Neural cell (in vitro differentiated cells): ENCODE measurements at regions not wholly inside any gene's neighbourhood (a gene's known extent, or its start where the extent isn't known, plus 50 kb on each side); places are given as distances from the start of the nearest gene placed in this dataset.

ENCODE experiments used
- H2AFZ ChIP-seq: fragments of 200-600, 300-800 bp; sonication (generic), shearing (Covaris generic); 2 replicates; pipeline ENCODE4 v1.6.0; 2014; ENCODE audit warnings: low read depth, mild to moderate bottlenecking, antibody characterized with exemption, low read length, moderate library complexity
- H3F3A ChIP-seq: fragments of 200-600 bp; shearing (Covaris generic); 2 replicates; pipeline ENCODE4 v1.6.1; 2016; ENCODE audit warnings: mild to moderate bottlenecking, moderate library complexity, mixed read lengths, antibody characterized with exemption, low read length; ENCODE audit not compliant: insufficient read depth, poor library complexity, severe bottlenecking
- H3K27ac ChIP-seq: fragments of 200-600, 300-800 bp; sonication (generic), shearing (Covaris generic); 2 replicates; pipeline ENCODE4 v1.5.1; 2014; ENCODE audit warnings: mild to moderate bottlenecking, low read length, moderate library complexity
- H3K27me3 ChIP-seq: fragments of 300-800, 200-600 bp; sonication (generic), shearing (Covaris generic); 2 replicates; pipeline ENCODE4 v1.6.0; 2014; ENCODE audit warnings: mild to moderate bottlenecking, low read depth, low read length, moderate library complexity; ENCODE audit not compliant: insufficient read depth
- H3K36me3 ChIP-seq: fragments of 300-800, 200-600 bp; sonication (generic), shearing (Covaris generic); 2 replicates; pipeline ENCODE4 v1.5.1; 2014; ENCODE audit warnings: mild to moderate bottlenecking, antibody characterized with exemption, low read length, moderate library complexity; ENCODE audit not compliant: insufficient read depth
- H3K4me2 ChIP-seq: fragments of 300-800, 200-600 bp; sonication (generic), shearing (Covaris generic); 2 replicates; pipeline ENCODE4 v1.6.0; 2014; ENCODE audit warnings: mild to moderate bottlenecking, low read length
- H3K4me3 ChIP-seq: fragments of 300-800, 200-600 bp; sonication (generic), shearing (Covaris generic); 2 replicates; pipeline ENCODE4 v1.5.1; 2014; ENCODE audit warnings: mild to moderate bottlenecking, low read length, moderate library complexity
- H3K79me2 ChIP-seq: fragments of 200-600 bp; shearing (Covaris generic); replicated peaks from 2 replicates; pipeline ENCODE4 v1.6.0; 2014; ENCODE audit warnings: mild to moderate bottlenecking, low read length, moderate library complexity; ENCODE audit not compliant: insufficient read depth
- H3K9ac ChIP-seq: fragments of 300-800, 200-600 bp; sonication (generic), shearing (Covaris generic); 2 replicates; pipeline ENCODE4 v1.6.1; 2016; ENCODE audit warnings: mild to moderate bottlenecking, low read length, mixed read lengths
- H3K9me2 ChIP-seq: fragments of 200-600 bp; shearing (Covaris generic); 2 replicates; pipeline ENCODE4 v1.6.1; 2016; ENCODE audit warnings: mild to moderate bottlenecking, low read length, mixed read lengths; ENCODE audit not compliant: insufficient read depth
- H3K9me3 ChIP-seq: fragments of 200-600, 300-800 bp; sonication (generic), shearing (Covaris generic); 2 replicates; pipeline ENCODE4 v1.6.1; 2016; ENCODE audit warnings: mild to moderate bottlenecking, mixed run types, low read length, moderate library complexity, mixed read lengths
- H4K20me1 ChIP-seq: fragments of 200-600 bp; shearing (Covaris generic); 2 replicates; pipeline ENCODE4 v1.6.1; 2016; ENCODE audit warnings: mild to moderate bottlenecking, mixed run types; ENCODE audit not compliant: insufficient read depth
- EP300 ChIP-seq: fragments of 450-650 bp; conservative IDR thresholded peaks from 2 replicates; pipeline ENCODE4 v1.6.1; 2014; ENCODE audit warnings: antibody characterized with exemption, mild to moderate bottlenecking, moderate library complexity; ENCODE audit not compliant: poor library complexity, severe bottlenecking
- EZH2 ChIP-seq: fragments of 200-600, 300-800 bp; shearing (Covaris generic), sonication (generic); IDR thresholded peaks from 2 replicates; pipeline ENCODE4 v1.6.1; 2014; ENCODE audit warnings: antibody characterized with exemption, low read length, borderline replicate concordance, mild to moderate bottlenecking; ENCODE audit not compliant: insufficient read depth, poor library complexity, severe bottlenecking
- MXI1 ChIP-seq: fragments of 450-650 bp; conservative IDR thresholded peaks from 2 replicates; pipeline ENCODE4 v1.6.1; 2014; ENCODE audit warnings: antibody characterized with exemption, mild to moderate bottlenecking; ENCODE audit not compliant: poor library complexity, severe bottlenecking
- POLR2AphosphoS5 ChIP-seq: IDR thresholded peaks from 2 replicates; pipeline ENCODE4 v1.6.1; 2012
- RAD21 ChIP-seq: fragments of 450-650 bp; conservative IDR thresholded peaks from 2 replicates; pipeline ENCODE4 v1.6.1; 2014; ENCODE audit warnings: antibody characterized with exemption, mild to moderate bottlenecking, moderate library complexity
- SMC3 ChIP-seq: fragments of 450-650 bp; conservative IDR thresholded peaks from 2 replicates; pipeline ENCODE4 v1.6.1; 2014; ENCODE audit warnings: antibody characterized with exemption, mild to moderate bottlenecking, moderate library complexity; ENCODE audit not compliant: poor library complexity
- TAF1 ChIP-seq: IDR thresholded peaks from 2 replicates; pipeline ENCODE4 v1.6.1; 2012; ENCODE audit warnings: low read depth
- TF ChIP-seq, protein P1 (sequence below): IDR thresholded peaks from 2 replicates; pipeline ENCODE4 v1.6.1; 2012; ENCODE audit warnings: borderline replicate concordance
- TF ChIP-seq, protein P2 (sequence below): fragments of 450-650 bp; IDR thresholded peaks from 2 replicates; pipeline ENCODE4 v1.5.1; 2014; ENCODE audit warnings: antibody characterized with exemption, mild to moderate bottlenecking, moderate library complexity; ENCODE audit not compliant: poor library complexity, severe bottlenecking

DNA sequence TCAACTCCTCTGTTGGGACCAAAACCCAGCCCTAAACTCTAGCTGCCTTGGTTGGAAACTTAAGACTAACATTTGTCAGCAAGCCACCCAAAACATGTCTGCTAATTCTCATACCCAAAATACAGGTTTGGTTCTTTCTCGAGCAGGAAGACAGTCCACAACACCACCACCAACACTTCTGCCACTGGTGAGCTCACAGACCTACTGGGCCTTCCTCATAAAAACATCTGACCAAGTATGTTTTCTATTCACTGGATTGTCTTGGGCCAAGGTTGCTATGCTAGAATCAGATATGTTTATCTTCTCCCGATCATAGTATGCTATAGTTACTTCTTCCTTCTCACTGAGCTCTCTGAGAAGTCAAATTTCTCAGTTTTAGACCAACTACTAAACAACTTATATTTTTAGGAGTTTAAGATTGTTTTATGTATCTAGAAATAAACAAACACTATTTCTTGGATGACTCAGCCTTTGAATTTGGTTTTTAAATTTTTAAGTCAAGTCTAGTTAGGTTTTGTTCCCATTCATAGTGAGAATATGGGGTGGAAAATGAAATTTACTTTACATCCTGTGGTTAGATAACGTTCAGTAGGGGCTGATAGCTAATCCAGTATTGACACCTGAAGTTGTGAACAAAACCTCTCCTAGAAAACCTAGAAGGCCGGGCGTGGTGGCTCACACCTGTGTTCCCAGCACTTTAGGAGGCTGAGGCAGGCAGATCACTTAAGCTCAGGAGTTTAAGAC, 360.5 kb downstream of the RSL24D1 start:
- H3K4me3 ChIP-seq = no peak overlapping the region
- no peak overlapping the region for H3K27ac ChIP-seq
- H3K79me2 ChIP-seq = no peaks in the 10 kb centered on the region
- no peaks in the 10 kb centered on the region for H3K9me2 ChIP-seq
- no peak overlapping the region for H3K4me2 ChIP-seq
- no peaks in the 10 kb centered on the region for H3K9me3 ChIP-seq
- no peaks in the 10 kb centered on the region for H3F3A ChIP-seq
- TF ChIP-seq EP300 (no peak), MXI1 (no peak), POLR2AphosphoS5 (no peak), SMC3 (no peak), RAD21 (no peak), TAF1 (no peak), EZH2 (no peak)
- TF ChIP-seq, protein P1, sequence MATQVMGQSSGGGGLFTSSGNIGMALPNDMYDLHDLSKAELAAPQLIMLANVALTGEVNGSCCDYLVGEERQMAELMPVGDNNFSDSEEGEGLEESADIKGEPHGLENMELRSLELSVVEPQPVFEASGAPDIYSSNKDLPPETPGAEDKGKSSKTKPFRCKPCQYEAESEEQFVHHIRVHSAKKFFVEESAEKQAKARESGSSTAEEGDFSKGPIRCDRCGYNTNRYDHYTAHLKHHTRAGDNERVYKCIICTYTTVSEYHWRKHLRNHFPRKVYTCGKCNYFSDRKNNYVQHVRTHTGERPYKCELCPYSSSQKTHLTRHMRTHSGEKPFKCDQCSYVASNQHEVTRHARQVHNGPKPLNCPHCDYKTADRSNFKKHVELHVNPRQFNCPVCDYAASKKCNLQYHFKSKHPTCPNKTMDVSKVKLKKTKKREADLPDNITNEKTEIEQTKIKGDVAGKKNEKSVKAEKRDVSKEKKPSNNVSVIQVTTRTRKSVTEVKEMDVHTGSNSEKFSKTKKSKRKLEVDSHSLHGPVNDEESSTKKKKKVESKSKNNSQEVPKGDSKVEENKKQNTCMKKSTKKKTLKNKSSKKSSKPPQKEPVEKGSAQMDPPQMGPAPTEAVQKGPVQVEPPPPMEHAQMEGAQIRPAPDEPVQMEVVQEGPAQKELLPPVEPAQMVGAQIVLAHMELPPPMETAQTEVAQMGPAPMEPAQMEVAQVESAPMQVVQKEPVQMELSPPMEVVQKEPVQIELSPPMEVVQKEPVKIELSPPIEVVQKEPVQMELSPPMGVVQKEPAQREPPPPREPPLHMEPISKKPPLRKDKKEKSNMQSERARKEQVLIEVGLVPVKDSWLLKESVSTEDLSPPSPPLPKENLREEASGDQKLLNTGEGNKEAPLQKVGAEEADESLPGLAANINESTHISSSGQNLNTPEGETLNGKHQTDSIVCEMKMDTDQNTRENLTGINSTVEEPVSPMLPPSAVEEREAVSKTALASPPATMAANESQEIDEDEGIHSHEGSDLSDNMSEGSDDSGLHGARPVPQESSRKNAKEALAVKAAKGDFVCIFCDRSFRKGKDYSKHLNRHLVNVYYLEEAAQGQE = no peak
- no peaks in the 10 kb centered on the region for H3K36me3 ChIP-seq
- H4K20me1 ChIP-seq = no peaks in the 10 kb centered on the region
- H3K9ac ChIP-seq = no peak overlapping the region
- no peaks in the 10 kb centered on the region for H3K27me3 ChIP-seq
- no peak overlapping the region for H2AFZ ChIP-seq

DNA sequence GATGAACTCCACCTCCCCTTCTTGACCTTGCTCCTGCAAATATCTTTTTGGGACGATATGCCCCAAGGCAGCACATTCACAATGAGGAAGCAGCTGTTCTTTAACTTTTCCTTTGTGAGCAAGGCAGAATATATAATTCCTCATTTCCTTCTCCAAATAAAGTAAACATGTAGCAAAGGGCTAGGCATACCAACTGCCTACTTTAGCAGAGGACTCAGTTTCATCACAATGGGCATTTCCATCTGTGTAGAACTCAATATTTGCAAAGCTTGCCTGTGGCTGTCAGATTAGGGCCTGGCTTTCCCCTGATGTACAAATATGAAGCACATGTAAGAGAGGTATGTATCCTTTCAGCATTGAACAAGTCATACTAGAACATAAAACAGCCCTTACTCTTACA, 366.9 kb downstream of the RSL24D1 start:
- TF ChIP-seq POLR2AphosphoS5 (no peak), RAD21 (no peak)
- Histone ChIP-seq H3F3A (no peaks in the 10 kb centered on the region), H3K9ac (no peak overlapping the region)

DNA sequence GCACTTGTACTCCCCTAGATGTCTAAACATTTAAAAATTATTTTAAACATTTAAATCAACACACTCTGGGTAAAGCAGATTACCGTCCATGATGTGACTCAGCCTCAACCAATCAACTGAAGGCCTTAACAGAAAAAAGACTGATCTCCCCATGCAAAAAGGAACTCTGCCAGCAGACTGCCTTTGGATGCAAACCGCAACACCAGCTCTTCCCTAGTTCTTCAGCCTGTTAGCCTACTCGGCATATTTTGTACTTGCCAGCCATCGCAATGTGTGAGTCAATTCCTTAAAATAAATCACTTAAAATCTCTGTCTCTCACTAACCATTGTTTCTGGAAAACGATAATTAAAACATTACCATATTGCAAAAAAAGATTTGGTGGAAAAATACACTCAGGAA, 375.9 kb downstream of the RSL24D1 start:
- H4K20me1 ChIP-seq = no peaks in the 10 kb centered on the region
- TF ChIP-seq SMC3 = no peak
- TF ChIP-seq TAF1 = no peak
- no peak for TF ChIP-seq MXI1
- TF ChIP-seq POLR2AphosphoS5 = no peak
- TF ChIP-seq, protein P1 = no peak
- TF ChIP-seq RAD21 = no peak
- no peak for TF ChIP-seq EZH2
- no peak for TF ChIP-seq EP300
- TF ChIP-seq, protein P2, sequence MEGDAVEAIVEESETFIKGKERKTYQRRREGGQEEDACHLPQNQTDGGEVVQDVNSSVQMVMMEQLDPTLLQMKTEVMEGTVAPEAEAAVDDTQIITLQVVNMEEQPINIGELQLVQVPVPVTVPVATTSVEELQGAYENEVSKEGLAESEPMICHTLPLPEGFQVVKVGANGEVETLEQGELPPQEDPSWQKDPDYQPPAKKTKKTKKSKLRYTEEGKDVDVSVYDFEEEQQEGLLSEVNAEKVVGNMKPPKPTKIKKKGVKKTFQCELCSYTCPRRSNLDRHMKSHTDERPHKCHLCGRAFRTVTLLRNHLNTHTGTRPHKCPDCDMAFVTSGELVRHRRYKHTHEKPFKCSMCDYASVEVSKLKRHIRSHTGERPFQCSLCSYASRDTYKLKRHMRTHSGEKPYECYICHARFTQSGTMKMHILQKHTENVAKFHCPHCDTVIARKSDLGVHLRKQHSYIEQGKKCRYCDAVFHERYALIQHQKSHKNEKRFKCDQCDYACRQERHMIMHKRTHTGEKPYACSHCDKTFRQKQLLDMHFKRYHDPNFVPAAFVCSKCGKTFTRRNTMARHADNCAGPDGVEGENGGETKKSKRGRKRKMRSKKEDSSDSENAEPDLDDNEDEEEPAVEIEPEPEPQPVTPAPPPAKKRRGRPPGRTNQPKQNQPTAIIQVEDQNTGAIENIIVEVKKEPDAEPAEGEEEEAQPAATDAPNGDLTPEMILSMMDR = no peak

More for the DNA sequence above, 366.9 kb downstream of the RSL24D1 start:
- H3K4me3 ChIP-seq = no peak overlapping the region
- H4K20me1 ChIP-seq = no peaks in the 10 kb centered on the region
- no peaks in the 10 kb centered on the region for H3K9me2 ChIP-seq
- no peaks in the 10 kb centered on the region for H3K27me3 ChIP-seq
- H2AFZ ChIP-seq = no peak overlapping the region
- H3K9me3 ChIP-seq = no peaks in the 10 kb centered on the region
- no peak overlapping the region for H3K4me2 ChIP-seq
- H3K79me2 ChIP-seq = no peaks in the 10 kb centered on the region
- H3K27ac ChIP-seq = no peak overlapping the region
- H3K36me3 ChIP-seq = no peaks in the 10 kb centered on the region

More for the DNA sequence above, 375.9 kb downstream of the RSL24D1 start:
- H3K9me3 ChIP-seq = no peaks in the 10 kb centered on the region
- H3K36me3 ChIP-seq = no peaks in the 10 kb centered on the region
- H3K27ac ChIP-seq = no peak overlapping the region
- H3K4me3 ChIP-seq = no peak overlapping the region
- H3F3A ChIP-seq = no peaks in the 10 kb centered on the region
- no peak overlapping the region for H2AFZ ChIP-seq
- no peaks in the 10 kb centered on the region for H3K79me2 ChIP-seq
- no peak overlapping the region for H3K4me2 ChIP-seq
- no peaks in the 10 kb centered on the region for H3K27me3 ChIP-seq
- no peak overlapping the region for H3K9ac ChIP-seq
- no peaks in the 10 kb centered on the region for H3K9me2 ChIP-seq
